ENCODE measurements at regions not wholly inside any gene's neighbourhood (a gene's known extent, or its start where the extent isn't known, plus 50 kb on each side); places are given as distances from the start of the nearest gene placed in this dataset.

- no peak for DNase-seq
These were observed 370.3 kb upstream of the CELF2 start for GRCh38 chr10:10647331-10647730.

DNA sequence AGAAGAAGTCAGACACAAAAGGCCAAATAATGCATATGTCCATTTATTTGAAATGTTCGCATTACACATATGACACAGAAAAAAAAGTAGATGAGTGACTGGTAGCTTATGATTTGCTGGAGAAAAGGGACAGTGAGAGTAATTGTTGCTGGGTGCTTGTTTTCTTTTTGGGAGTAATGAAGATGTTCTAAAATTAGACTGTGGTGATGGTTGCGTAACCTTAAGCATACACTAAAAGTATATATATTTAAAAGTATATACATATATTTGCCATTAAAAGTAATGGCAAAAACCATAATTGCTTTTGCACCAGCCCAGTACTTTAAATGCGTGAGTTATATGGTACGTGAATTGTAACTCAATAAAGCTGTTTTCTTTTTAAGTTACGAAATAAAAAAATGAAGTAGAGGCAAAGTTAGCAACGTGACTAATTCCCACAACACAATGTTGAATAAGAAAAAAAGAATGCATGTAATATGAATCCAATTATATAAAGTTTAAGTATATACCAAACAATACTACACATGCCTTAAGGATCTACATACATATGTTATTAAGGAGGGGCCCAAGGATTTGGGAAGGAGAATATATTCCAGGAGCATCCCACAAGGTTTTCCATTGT, 360.4 kb upstream of the CELF2 start:
- DNase-seq: no peak

- no peak for DNase-seq
These were observed 359.4 kb upstream of the CELF2 start for GRCh38 chr10:10658172-10658785.

DNA sequence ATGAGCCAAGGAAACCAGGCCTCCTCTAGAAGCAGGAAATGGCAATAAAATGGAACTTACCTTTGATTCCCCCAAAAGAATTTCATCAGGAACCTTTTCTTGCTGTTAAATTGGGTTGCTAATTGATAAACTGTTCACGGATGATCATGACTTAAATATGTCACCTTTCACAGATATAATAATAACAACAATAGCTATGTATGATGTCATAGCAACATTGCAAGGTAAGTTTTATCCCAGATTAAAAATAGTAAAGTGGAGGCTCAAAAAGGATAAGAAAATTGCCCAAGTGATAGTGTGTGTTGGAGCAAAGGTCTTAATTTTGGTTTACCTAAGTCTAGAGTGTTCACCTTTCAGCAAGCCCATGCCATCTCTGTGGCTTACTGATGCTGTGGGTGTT, 357.6 kb upstream of the CELF2 start:
- no peak for DNase-seq

DNA sequence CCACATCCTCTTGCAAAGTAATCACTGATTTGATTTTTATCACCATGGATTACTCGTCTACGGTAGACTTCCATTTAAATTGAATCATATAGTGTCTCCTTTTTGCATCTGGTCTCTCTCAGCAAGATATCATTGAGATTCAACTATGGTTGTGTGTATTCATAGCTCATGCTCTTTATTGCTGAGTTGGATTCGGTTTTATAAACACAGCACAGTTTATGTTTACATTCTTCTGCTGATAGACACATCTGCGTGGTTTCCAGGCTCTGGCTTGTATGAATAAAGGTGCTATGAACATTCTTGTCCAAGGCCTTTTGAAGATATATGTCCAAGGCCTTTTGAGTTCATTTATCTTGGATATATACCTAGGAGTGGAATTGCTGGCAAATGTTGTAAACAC, 356.5 kb upstream of the CELF2 start:
- DNase-seq: no peak

DNA sequence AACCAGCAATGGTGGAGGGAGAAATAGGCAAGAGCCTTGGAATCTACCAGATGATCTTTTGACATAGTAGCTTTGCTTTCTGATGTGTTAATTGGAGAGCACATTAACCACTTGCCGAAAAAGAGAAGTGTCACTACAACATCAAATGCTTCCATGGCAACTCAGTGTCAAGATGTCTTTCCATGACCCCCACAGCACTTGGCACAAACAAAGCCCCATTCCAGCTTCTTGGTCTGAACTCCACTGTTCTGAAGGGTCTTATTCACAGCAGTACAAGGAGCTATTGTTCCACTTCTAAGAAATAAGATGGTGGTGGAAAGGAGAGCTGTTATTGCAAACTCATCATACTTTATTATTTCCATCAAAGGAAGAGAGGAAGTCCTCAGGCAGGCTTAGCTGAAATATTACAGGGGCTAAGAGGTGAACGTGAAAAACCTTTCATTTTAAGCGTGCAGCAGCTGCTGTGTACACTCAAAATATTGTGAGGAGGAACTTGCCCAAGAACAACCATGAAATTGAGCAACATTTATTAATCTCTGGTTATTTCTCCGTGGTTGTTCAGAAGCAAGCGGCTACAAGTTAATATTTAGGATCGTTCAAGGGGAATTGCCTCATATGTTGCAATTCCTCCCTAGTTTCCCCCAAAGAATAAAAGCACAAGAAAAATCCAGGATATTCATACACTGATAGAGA, 354.8 kb upstream of the CELF2 start:
- no peak for DNase-seq

DNA sequence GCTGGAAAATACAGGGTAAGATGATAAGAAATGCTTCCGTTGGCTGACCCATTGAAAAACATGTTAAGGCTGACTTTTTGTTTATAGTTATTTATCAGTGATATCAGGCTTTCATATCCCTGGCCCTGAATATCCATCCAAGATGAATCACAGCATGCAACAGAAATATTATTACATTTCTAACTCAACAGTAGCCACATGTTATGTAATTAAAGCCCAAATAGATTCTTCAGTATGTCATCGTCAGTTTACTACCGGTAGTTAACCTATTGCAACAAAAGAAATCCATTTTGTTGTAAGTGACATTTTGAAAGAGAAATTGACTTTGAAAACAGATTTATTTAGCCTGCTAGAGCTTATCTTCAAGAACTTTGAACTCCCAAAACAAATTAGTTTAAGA, 354.1 kb upstream of the CELF2 start:
- no peak for DNase-seq

GRCh38 chr10:10665750-10666149, 351.9 kb upstream of the CELF2 start:
- no peak for DNase-seq

DNA sequence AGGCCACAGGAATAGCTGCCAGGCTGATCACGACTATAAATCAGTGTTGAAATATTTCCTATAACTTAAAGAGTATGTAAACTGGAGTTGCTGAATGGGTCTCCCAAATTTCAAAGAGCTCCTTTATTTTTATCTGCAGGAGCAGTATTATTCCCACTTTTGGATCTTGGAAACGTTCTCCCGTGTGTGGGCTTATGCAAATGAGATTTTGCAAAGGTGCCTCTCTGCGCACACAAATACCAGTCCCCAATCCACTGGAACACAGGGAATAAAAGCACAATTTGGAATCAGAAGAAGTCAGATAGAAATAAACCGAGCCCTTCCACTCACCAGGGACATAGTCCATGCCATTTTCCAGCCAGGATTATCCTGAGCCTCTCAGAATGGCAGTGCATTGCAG, 350.2 kb upstream of the CELF2 start:
- DNase-seq: no peak

DNA sequence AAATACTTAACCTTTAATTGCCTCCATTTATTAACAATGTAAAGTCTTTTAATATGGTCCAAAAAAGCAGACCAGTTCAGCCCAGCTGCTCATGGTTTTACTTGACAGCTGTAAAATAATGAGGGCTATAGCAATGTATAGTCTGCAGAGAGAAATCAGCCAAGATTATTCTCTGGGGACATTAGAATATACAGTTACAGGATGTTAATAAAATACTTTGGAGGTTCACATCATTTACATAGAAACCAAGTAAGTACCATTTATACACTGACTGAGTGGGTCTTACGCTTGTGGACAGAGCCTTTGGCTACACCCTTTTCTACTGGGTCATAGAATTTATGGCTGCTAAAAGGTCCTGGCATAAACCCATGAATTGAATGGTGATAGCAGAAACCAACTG, 340.7 kb upstream of the CELF2 start:
- no peak for DNase-seq

DNA sequence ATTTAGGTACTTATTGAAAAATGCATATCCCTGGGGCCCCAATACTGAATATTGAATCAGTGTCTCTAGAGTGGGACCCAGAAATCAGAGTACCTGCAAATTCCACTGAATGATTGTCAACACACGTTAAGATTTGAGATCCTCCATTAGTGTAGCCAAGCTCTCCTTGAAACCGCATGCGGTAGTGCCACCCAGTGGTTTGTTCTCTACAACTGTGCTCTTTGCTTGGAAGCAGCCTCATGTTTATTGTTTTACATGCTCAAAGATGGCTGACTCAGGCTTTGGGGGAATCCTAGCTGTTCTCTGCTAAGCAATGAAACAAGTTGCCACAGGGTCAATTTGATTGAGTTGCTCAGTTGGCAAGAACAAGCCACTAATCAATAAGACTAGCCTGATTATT, 340.2 kb upstream of the CELF2 start:
- DNase-seq: peak; percentile 70

DNA sequence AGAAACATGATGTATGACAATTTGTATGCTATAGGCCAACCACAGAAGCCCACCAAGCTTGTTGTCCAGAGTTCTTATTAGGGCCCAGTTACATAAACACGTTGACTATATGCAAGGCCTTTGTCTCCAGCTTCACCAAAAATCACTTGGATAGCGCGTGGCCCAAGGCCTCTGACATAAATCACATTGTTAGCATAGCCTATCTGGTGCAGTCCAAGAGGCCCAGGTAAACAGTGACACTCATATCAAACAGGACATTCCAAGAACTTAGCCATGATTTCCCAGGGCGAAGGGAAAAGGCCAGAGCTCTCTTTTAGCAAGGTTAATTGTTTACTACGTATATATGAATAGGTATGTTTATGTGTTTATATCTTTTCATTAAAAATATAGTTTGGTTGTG, 337.2 kb upstream of the CELF2 start:
- no peak for DNase-seq

DNA sequence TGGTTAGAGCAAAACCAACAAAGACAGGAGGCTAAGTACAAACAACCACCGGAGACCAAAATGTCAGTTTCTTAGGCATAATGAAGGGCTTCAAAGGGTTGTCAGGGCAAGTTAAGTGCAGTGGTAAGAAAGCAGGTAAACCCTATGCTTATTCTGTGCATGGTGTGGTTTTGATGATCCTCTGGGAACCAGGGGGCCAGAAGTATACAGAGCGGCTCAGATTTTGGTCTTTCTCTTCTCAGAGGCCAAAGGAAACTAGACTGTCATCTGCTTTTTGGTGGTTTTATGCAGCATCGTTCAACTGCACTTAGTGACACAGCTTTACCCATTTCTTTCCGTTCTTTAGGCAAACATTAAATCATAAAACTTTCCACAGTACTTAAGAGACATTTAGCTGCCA, 332.7 kb upstream of the CELF2 start:
- DNase-seq: no peak

- no peak for DNase-seq
These were observed 332.1 kb upstream of the CELF2 start for GRCh38 chr10:10685566-10685965.

DNA sequence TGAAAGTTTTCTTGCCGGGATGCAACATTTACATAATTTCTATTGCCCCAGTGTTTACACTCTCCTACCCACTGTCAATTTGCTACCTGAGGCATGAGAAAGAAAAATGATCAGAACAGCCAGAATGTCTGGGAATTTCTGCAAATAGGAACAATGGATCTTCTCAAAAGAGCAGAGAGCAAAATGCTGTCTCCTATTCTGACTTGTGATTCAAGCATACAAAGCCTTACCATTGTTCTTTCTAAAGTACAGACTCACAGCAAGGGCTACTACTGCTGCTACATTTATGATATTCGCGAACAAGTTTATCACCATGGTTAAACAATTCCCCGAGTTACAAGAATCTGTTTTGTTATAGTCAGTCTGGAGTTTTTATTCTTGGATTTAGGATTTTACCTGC, 329.9 kb upstream of the CELF2 start:
- no peak for DNase-seq

GRCh38 chr10:10699427-10699826, 318.2 kb upstream of the CELF2 start:
- no peak for DNase-seq

- DNase-seq: no peak
These were observed 316.5 kb upstream of the CELF2 start for GRCh38 chr10:10701084-10701611.

DNA sequence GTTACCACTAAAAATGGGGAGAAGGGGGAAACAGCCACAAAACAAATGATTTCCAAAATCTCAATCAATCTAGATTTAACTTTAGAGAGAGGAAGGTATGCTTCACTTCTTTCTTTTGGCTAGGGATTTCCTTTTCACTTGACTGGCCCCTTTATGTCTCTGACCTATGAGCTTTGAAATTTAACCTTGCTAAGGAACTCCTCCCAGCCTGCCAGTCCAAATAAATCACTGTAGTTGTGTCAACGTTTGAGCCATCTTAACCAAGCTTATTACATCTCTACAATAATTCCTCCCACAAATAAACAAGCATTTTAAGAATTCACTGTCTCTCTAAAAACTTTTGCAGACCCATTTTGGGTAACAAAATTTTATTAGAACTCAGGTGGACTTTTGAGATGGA, 315.5 kb upstream of the CELF2 start:
- no peak for DNase-seq

- no peak for DNase-seq
These were observed 314.3 kb upstream of the CELF2 start for GRCh38 chr10:10703382-10703781.

DNA sequence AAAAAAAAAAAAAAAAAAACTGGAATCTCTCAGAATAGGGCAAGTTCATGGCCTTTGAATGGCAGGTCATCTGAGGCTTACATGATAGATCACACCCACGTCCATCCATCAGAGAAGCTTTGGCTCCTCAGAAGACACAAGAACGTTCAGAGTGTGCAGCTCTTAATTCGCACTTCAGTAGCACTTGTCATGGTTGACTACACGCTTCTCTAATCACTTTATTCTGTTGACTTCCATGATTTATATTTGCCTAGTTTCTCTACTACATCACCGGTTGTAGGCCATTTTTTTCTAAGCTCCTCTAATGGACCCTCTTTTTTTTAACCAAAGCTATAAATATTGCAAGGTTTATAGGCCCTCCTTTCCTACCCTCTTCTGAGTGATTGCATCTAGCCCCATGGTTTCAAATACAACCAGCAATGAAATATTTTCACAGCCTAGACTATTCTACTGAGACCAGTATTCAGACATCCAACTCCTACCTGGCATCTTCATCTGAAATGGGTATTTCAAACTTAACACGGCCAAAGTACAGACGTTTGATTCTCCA, 305.4 kb upstream of the CELF2 start:
- no peak for DNase-seq

DNA sequence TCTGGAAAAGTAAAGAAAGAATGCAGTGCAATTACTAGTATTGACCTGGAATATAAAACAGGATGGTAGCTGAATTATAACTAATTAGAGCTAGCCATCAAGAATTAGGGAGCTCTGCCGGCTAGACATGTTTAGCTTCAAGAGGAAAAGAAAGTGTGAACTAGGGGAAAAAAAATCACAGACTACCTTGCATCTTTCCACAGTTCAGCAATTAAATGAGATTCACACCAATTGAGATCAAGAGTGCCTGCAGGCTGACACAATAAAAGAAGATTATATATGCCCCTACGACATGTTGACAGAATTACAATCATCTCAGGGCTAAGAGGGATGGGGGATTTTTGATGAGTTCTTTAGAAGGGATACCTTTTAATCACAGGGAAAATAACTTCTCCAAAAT, 303.3 kb upstream of the CELF2 start:
- no peak for DNase-seq

DNA sequence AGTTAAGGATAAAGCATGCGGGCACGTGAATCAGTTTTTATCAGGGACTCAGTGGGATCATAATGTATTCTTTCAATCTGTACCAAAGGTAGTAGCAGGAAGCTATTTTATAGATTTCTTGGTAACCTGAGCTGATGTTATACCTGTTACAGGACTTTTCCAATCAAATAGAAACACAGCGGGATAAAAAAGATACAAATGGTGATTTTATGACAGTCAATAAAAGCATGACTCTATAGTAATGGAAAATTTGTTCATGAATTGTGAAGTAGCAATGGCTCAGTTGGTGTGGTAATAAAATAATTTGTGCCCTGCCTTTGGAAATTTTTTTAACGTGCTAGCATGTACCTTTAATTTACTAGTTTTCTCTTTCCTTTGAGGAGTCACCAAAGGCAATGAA, 300.7 kb upstream of the CELF2 start:
- no peak for DNase-seq

DNA sequence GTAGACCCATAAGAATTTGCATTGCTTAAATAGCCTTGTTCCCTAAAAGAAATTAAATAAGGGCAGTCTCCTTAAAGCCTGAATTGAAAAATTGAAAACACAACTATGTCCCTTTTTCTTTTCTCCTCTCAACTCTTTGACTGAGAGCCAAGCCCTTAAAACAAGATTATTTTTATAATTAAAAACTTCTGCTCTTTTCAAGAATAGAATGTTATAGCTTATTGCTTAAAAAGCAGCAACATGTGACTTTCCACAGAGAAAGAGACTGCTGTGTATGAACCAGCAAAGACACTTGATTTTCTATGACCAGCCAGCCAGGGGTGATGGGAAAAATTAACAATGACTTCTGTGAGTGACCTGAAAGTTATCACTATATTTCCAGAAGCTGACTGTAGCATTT, 295.2 kb upstream of the CELF2 start:
- DNase-seq: no peak

DNA sequence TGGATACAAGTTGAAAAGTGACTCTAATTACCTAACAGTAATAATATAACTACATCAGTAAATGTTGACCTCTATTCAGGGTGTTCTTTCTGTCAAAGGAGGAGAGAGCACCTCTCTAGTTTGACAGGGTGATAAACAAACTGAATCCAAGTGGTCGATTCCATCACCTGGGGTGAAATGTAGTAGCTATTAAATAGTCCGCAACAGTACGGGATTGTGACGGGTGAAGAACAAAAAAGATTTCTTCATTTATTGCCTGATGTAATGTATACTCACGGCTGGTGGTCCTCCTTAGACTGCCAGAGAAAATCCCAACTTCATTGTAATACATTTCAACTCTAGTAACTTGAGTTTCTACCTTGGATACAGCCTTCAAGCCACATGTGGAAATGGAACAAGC, 292.5 kb upstream of the CELF2 start:
- DNase-seq: no peak
